Caco-2 (cell line): ENCODE measurements at regions not wholly inside any gene's neighbourhood (a gene's known extent, or its start where the extent isn't known, plus 50 kb on each side); places are given as distances from the start of the nearest gene placed in this dataset.
"Not testable (repeated sequence)": the region's sequence is repeated elsewhere in the genome, so short reads cannot be mapped to it uniquely, and the experiment has no call there.

Source experiments
- BruUV-seq: library from RNA; stranded (reverse); fragments of 400-500 nt; replicated peaks from 2 replicates; lab custom pipeline; 2021; lab: Mats Ljungman, UMichigan
- CTCF ChIA-PET: fragments of 300-600 bp; sonication (Branson Sonifier 250); formaldehyde crosslinking; loops from one replicate; lab custom pipeline; 2022; ENCODE audit warnings: antibody characterized with exemption; lab: Charles Lee
- POLR2A ChIA-PET: fragments of 300-600 bp; sonication (Branson Sonifier 250); formaldehyde crosslinking; loops from one replicate; lab custom pipeline; 2022; ENCODE audit warnings: antibody characterized with exemption; lab: Charles Lee
- DNase-seq, 2 experiments: peaks; one replicate each; pipeline versions ENCODE4 v3.0.0 to v3.0.0-alpha.2; 2020 to 2022
- H3K27me3 ChIP-seq: replicated peaks from 2 replicates; pipeline ENCODE4 v1.6.0; 2011; ENCODE audit warnings: low read length; ENCODE audit not compliant: control insufficient read depth, insufficient read depth
- H3K36me3 ChIP-seq: 2 replicates; pipeline ENCODE4 v1.5.1; 2011; ENCODE audit warnings: low read length; ENCODE audit not compliant: control insufficient read depth, insufficient read depth
- H3K4me1 ChIP-seq: fragments of 250-450 bp; sonication (Bioruptor Pico); 2 replicates; pipeline ENCODE4 v1.5.1; 2020; ENCODE audit warnings: mild to moderate bottlenecking
- H3K4me3 ChIP-seq: 2 replicates; pipeline ENCODE4 v1.5.1; 2011; ENCODE audit warnings: low read depth, mild to moderate bottlenecking, control low read depth, low read length
- H3K9me3 ChIP-seq: fragments of 250-450 bp; sonication (Bioruptor Pico); 2 replicates; pipeline ENCODE4 v1.5.1; 2020; ENCODE audit warnings: mild to moderate bottlenecking, moderate library complexity
- H3K27ac Mint-ChIP-seq: one replicate; pipeline ENCODE4 v1.8.0; 2022; ENCODE audit warnings: mixed read lengths; ENCODE audit not compliant: unreplicated experiment
- H3K27me3 Mint-ChIP-seq: one replicate; pipeline ENCODE4 v1.8.0; 2022; ENCODE audit warnings: mixed read lengths; ENCODE audit not compliant: insufficient read depth, unreplicated experiment
- H3K36me3 Mint-ChIP-seq: one replicate; pipeline ENCODE4 v1.8.0; 2022; ENCODE audit warnings: mild to moderate bottlenecking, mixed read lengths; ENCODE audit not compliant: insufficient read depth, unreplicated experiment
- H3K4me1 Mint-ChIP-seq: one replicate; pipeline ENCODE4 v1.8.0; 2022; ENCODE audit warnings: low read depth, mixed read lengths; ENCODE audit not compliant: unreplicated experiment
- H3K4me3 Mint-ChIP-seq: one replicate; pipeline ENCODE4 v1.8.0; 2022; ENCODE audit warnings: mild to moderate bottlenecking, moderate library complexity, mixed read lengths; ENCODE audit not compliant: unreplicated experiment
- H3K9me3 Mint-ChIP-seq: one replicate; pipeline ENCODE4 v1.8.0; 2022; ENCODE audit warnings: mixed read lengths; ENCODE audit not compliant: unreplicated experiment
- intact Hi-C: fragments of 100-400 bp; cut with micrococcal nuclease; formaldehyde crosslinking; loops from one replicate; pipeline ENCODE4 v1.10.0; 2022; ENCODE audit not compliant: unreplicated experiment
- TF ChIP-seq, protein P1 (sequence below), 2 experiments: fragments of 200-600 bp in 1 of 2; IDR thresholded peaks; 1 replicate in 1 of 2; 2 replicates in 1 of 2; pipeline versions ENCODE4 v1.5.1 to v1.8.0; 2011 to 2022; ENCODE audit warnings: antibody characterized with exemption in 1 of 2, control low read depth in 1 of 2, inconsistent platforms in 1 of 2, low read depth in 1 of 2, low read length in 1 of 2, mild to moderate bottlenecking in 1 of 2, moderate library complexity in 1 of 2; ENCODE audit not compliant: insufficient read depth in 1 of 2, severe bottlenecking in 1 of 2, unreplicated experiment in 1 of 2

- Histone ChIP-seq H3K4me1 (no peaks in the 10 kb centered on the region), H3K36me3 (no peaks in the 10 kb centered on the region), H3K9me3 (0 out of 2 replicates have a peak, but pooled peaks cover 3% of the 10 kb centered on the region), H3K4me3 (no peak overlapping the region), H3K27me3 (no peaks in the 10 kb centered on the region)
- POLR2A ChIA-PET, result no interaction called here
- Mint-ChIP-seq H3K36me3 (no peaks in the 10 kb centered on the region), H3K9me3 (no peaks in the 10 kb centered on the region), H3K4me1 (no peaks in the 10 kb centered on the region), H3K27ac (no peak overlapping the region), H3K27me3 (peaks cover 2% of the 10 kb centered on the region), H3K4me3 (no peak overlapping the region)
- CTCF ChIA-PET, result no interaction called here
- intact Hi-C loops, result no loop called here
- BruUV-seq, result no TSS peak
- TF ChIP-seq, protein P1, sequence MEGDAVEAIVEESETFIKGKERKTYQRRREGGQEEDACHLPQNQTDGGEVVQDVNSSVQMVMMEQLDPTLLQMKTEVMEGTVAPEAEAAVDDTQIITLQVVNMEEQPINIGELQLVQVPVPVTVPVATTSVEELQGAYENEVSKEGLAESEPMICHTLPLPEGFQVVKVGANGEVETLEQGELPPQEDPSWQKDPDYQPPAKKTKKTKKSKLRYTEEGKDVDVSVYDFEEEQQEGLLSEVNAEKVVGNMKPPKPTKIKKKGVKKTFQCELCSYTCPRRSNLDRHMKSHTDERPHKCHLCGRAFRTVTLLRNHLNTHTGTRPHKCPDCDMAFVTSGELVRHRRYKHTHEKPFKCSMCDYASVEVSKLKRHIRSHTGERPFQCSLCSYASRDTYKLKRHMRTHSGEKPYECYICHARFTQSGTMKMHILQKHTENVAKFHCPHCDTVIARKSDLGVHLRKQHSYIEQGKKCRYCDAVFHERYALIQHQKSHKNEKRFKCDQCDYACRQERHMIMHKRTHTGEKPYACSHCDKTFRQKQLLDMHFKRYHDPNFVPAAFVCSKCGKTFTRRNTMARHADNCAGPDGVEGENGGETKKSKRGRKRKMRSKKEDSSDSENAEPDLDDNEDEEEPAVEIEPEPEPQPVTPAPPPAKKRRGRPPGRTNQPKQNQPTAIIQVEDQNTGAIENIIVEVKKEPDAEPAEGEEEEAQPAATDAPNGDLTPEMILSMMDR (IDR thresholded peaks at IDR 0.05; ENCODE audit: insufficient read depth in 1 of 2, low read depth in 1 of 2, low read length in 1 of 2, severe bottlenecking in 1 of 2, unreplicated experiment in 1 of 2), result no peak
- no peak for DNase-seq
These were observed 121.7 kb upstream of the GLRA1 start for GRCh38 chr5:152046361-152046760.

DNA sequence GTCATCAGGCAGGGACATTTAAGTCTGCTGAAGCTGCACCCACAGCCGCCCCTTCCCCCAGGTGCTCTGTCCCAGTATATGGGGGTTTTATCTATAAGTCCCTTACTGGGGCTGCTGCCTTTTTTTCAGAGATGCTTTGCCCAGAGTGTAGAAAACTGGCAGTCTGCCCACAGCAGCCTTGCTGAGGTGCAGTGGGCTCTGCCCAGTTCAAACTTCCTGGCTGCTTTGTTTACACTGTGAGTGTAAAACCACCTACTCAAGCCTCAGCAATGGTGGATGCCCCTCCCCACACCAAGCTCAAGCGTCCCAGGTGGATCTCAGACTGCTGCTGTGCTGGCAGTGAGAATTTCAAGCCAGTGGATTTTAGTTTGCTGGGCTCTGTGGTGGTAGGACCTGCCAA lies 114.2 kb upstream of the GLRA1 start:
- H3K4me1 Mint-ChIP-seq, H3K9me3 ChIP-seq, H3K27ac Mint-ChIP-seq, BruUV-seq, DNase-seq, H3K9me3 Mint-ChIP-seq, H3K4me3 Mint-ChIP-seq, H3K36me3 ChIP-seq, H3K4me1 ChIP-seq, H3K36me3 Mint-ChIP-seq, intact Hi-C loops, POLR2A ChIA-PET, CTCF ChIA-PET, H3K27me3 Mint-ChIP-seq, H3K27me3 ChIP-seq, H3K4me3 ChIP-seq: not testable (repeated sequence)

- H3K27me3 Mint-ChIP-seq, result peaks cover 11% of the 10 kb centered on the region
- H3K36me3 Mint-ChIP-seq, H3K4me1 Mint-ChIP-seq, H3K4me1 ChIP-seq, H3K9me3 Mint-ChIP-seq, H3K36me3 ChIP-seq, H3K9me3 ChIP-seq, H3K27me3 ChIP-seq, DNase-seq, BruUV-seq, H3K27ac Mint-ChIP-seq, H3K4me3 ChIP-seq, H3K4me3 Mint-ChIP-seq, intact Hi-C loops, POLR2A ChIA-PET, CTCF ChIA-PET: not testable (repeated sequence)
These were observed 101.8 kb upstream of the GLRA1 start for GRCh38 chr5:152026328-152027024.

DNA sequence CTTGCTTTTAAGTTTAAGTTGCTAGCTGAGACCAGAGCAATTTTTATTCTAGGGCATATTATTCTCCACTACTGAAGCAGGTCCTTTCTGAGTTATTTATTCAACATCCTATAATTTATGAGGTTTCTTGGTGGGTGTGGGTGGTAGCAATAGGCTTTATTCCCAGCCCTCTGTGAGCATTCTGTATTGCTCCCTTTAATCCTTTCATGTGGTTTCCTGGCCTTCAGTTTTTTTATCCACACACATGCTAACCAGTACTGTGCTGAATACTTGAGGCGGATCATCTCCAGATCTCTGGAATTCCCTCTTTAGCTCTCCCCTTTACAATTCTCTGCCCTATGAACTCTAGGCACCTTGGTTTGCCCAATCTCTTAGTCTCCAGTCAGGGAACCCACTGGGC lies 91.8 kb upstream of the GLRA1 start:
- Mint-ChIP-seq H3K27me3 (no peaks in the 10 kb centered on the region), H3K9me3 (peaks cover 9% of the 10 kb centered on the region), H3K27ac (no peak overlapping the region), H3K4me3 (no peak overlapping the region), H3K4me1 (no peaks in the 10 kb centered on the region), H3K36me3 (no peaks in the 10 kb centered on the region)
- Histone ChIP-seq H3K27me3 (no peaks in the 10 kb centered on the region), H3K36me3 (no peaks in the 10 kb centered on the region), H3K9me3 (no peaks in the 10 kb centered on the region), H3K4me1 (no peaks in the 10 kb centered on the region), H3K4me3 (no peak overlapping the region)
- TF ChIP-seq, protein P1 (IDR thresholded peaks at IDR 0.05; ENCODE audit: insufficient read depth in 1 of 2, low read depth in 1 of 2, low read length in 1 of 2, severe bottlenecking in 1 of 2, unreplicated experiment in 1 of 2), result no peak
- ChIA-PET CTCF (no interaction called here), POLR2A (no interaction called here)
- no TSS peak for BruUV-seq
- intact Hi-C loops, result no loop called here
- no peak for DNase-seq
